ENCODE measurements at regions not wholly inside any gene's neighbourhood (a gene's known extent, or its start where the extent isn't known, plus 50 kb on each side); places are given as distances from the start of the nearest gene placed in this dataset.
"Not testable (repeated sequence)": the region's sequence is repeated elsewhere in the genome, so short reads cannot be mapped to it uniquely, and the experiment has no call there.

GRCh38 chr5:19047277-19047676, 940.7 kb downstream of the CDH18 start:
- no peaks in the 10 kb centered on the region for H3K27me3 Mint-ChIP-seq (ENCODE audit: low read depth)
- ATAC-seq, result no peak
- H3K4me1 Mint-ChIP-seq (ENCODE audit: low read depth), result no peaks in the 10 kb centered on the region
- CTCF ChIA-PET, result no interaction called here
- POLR2A ChIA-PET, result no interaction called here
- H3K27ac Mint-ChIP-seq, result no peak overlapping the region
- no peak for DNase-seq
- no peak overlapping the region for H3K4me3 Mint-ChIP-seq
- H3K9me3 Mint-ChIP-seq (ENCODE audit: insufficient read depth), result peaks cover 7% of the 10 kb centered on the region
- no peaks in the 10 kb centered on the region for H3K36me3 Mint-ChIP-seq (ENCODE audit: low read depth)

- CTCF ChIA-PET, result no interaction called here
- POLR2A ChIA-PET, result no interaction called here
- H3K4me1 Mint-ChIP-seq (ENCODE audit: low read depth), result no peaks in the 10 kb centered on the region
- no peak overlapping the region for H3K4me3 Mint-ChIP-seq
- no peak for DNase-seq
- H3K9me3 Mint-ChIP-seq (ENCODE audit: insufficient read depth), result peaks cover 7% of the 10 kb centered on the region
- no peak overlapping the region for H3K27ac Mint-ChIP-seq
- H3K27me3 Mint-ChIP-seq (ENCODE audit: low read depth), result no peaks in the 10 kb centered on the region
- ATAC-seq, result no peak
- H3K36me3 Mint-ChIP-seq (ENCODE audit: low read depth), result no peaks in the 10 kb centered on the region
Observed at GRCh38 chr5:19048726-19049125, 939.3 kb downstream of the CDH18 start.

GRCh38 chr5:19058216-19058615, 929.8 kb downstream of the CDH18 start:
- H3K27ac Mint-ChIP-seq, result no peak overlapping the region
- H3K9me3 Mint-ChIP-seq (ENCODE audit: insufficient read depth), result peaks cover 9% of the 10 kb centered on the region
- no peaks in the 10 kb centered on the region for H3K4me1 Mint-ChIP-seq (ENCODE audit: low read depth)
- CTCF ChIA-PET, result no interaction called here
- ATAC-seq, result no peak
- no peak overlapping the region for H3K4me3 Mint-ChIP-seq
- no peaks in the 10 kb centered on the region for H3K36me3 Mint-ChIP-seq (ENCODE audit: low read depth)
- H3K27me3 Mint-ChIP-seq (ENCODE audit: low read depth), result no peaks in the 10 kb centered on the region
- no peak for DNase-seq
- POLR2A ChIA-PET, result no interaction called here

GRCh38 chr5:19064094-19064493, 923.9 kb downstream of the CDH18 start:
- Mint-ChIP-seq H3K36me3 (ENCODE audit: low read depth) (no peaks in the 10 kb centered on the region), H3K4me1 (ENCODE audit: low read depth) (no peaks in the 10 kb centered on the region), H3K9me3 (ENCODE audit: insufficient read depth) (peaks cover 7% of the 10 kb centered on the region), H3K27ac (no peak overlapping the region), H3K4me3 (no peak overlapping the region), H3K27me3 (ENCODE audit: low read depth) (no peaks in the 10 kb centered on the region)
- ATAC-seq (no peak), DNase-seq (no peak)
- POLR2A ChIA-PET, result no interaction called here
- CTCF ChIA-PET, result no interaction called here

GRCh38 chr5:19067741-19068140, 920.3 kb downstream of the CDH18 start:
- ATAC-seq (no peak), DNase-seq (no peak)
- Mint-ChIP-seq H3K27me3 (ENCODE audit: low read depth) (no peaks in the 10 kb centered on the region), H3K4me1 (ENCODE audit: low read depth) (no peaks in the 10 kb centered on the region), H3K4me3 (no peak overlapping the region), H3K36me3 (ENCODE audit: low read depth) (no peaks in the 10 kb centered on the region), H3K27ac (no peak overlapping the region), H3K9me3 (ENCODE audit: insufficient read depth) (peaks cover 13% of the 10 kb centered on the region)
- CTCF ChIA-PET, result no interaction called here
- POLR2A ChIA-PET, result no interaction called here

GRCh38 chr5:19098434-19098833, 889.6 kb downstream of the CDH18 start:
- Mint-ChIP-seq H3K4me3 (no peak overlapping the region), H3K27me3 (ENCODE audit: low read depth) (no peaks in the 10 kb centered on the region), H3K36me3 (ENCODE audit: low read depth) (no peaks in the 10 kb centered on the region), H3K9me3 (ENCODE audit: insufficient read depth) (peaks cover 6% of the 10 kb centered on the region), H3K4me1 (ENCODE audit: low read depth) (no peaks in the 10 kb centered on the region), H3K27ac (no peak overlapping the region)
- CTCF ChIA-PET, result no interaction called here
- no peak for DNase-seq
- POLR2A ChIA-PET, result no interaction called here
- no peak for ATAC-seq

- ChIA-PET CTCF (no interaction called here), POLR2A (no interaction called here)
- no peak for DNase-seq
- no peak for ATAC-seq
- no peaks in the 10 kb centered on the region for H3K27me3 Mint-ChIP-seq (ENCODE audit: low read depth)
- peaks cover 6% of the 10 kb centered on the region for H3K9me3 Mint-ChIP-seq (ENCODE audit: insufficient read depth)
- no peaks in the 10 kb centered on the region for H3K4me1 Mint-ChIP-seq (ENCODE audit: low read depth)
- H3K4me3 Mint-ChIP-seq, result no peak overlapping the region
- no peak overlapping the region for H3K27ac Mint-ChIP-seq
- no peaks in the 10 kb centered on the region for H3K36me3 Mint-ChIP-seq (ENCODE audit: low read depth)
Observed at GRCh38 chr5:19099195-19099594, 888.8 kb downstream of the CDH18 start.

GRCh38 chr5:19104948-19105347, 883.1 kb downstream of the CDH18 start:
- no peak for ATAC-seq
- Mint-ChIP-seq H3K4me3 (no peak overlapping the region), H3K9me3 (ENCODE audit: insufficient read depth) (peaks cover 8% of the 10 kb centered on the region), H3K27ac (no peak overlapping the region), H3K4me1 (ENCODE audit: low read depth) (no peaks in the 10 kb centered on the region), H3K27me3 (ENCODE audit: low read depth) (no peaks in the 10 kb centered on the region), H3K36me3 (ENCODE audit: low read depth) (no peaks in the 10 kb centered on the region)
- ChIA-PET POLR2A (no interaction called here), CTCF (no interaction called here)
- no peak for DNase-seq

GRCh38 chr5:19122923-19123322, 865.1 kb downstream of the CDH18 start:
- POLR2A ChIA-PET, result no interaction called here

GRCh38 chr5:19125956-19126713, 861.9 kb downstream of the CDH18 start:
- no peak overlapping the region for H3K4me3 Mint-ChIP-seq
- ATAC-seq (no peak), DNase-seq (no peak)
- no peaks in the 10 kb centered on the region for H3K27me3 Mint-ChIP-seq (ENCODE audit: low read depth)
- H3K36me3 Mint-ChIP-seq (ENCODE audit: low read depth), result no peaks in the 10 kb centered on the region
- no peaks in the 10 kb centered on the region for H3K4me1 Mint-ChIP-seq (ENCODE audit: low read depth)
- peaks cover 13% of the 10 kb centered on the region for H3K9me3 Mint-ChIP-seq (ENCODE audit: insufficient read depth)
- POLR2A ChIA-PET, result no interaction called here
- no peak overlapping the region for H3K27ac Mint-ChIP-seq
- CTCF ChIA-PET, result no interaction called here

More at GRCh38 chr5:19122923-19123322, 865.1 kb downstream of the CDH18 start:
- Mint-ChIP-seq H3K36me3 (ENCODE audit: low read depth) (no peaks in the 10 kb centered on the region), H3K27me3 (ENCODE audit: low read depth) (no peaks in the 10 kb centered on the region), H3K4me3 (no peak overlapping the region), H3K4me1 (ENCODE audit: low read depth) (no peaks in the 10 kb centered on the region), H3K27ac (no peak overlapping the region), H3K9me3 (ENCODE audit: insufficient read depth) (peaks cover 4% of the 10 kb centered on the region)
- no peak for ATAC-seq
- DNase-seq, result no peak
- CTCF ChIA-PET, result no interaction called here

GRCh38 chr5:19140276-19140675, 847.7 kb downstream of the CDH18 start:
- no peak overlapping the region for H3K4me3 Mint-ChIP-seq
- no peak for ATAC-seq
- no peak for DNase-seq
- no peak overlapping the region for H3K27ac Mint-ChIP-seq
- no peaks in the 10 kb centered on the region for H3K4me1 Mint-ChIP-seq (ENCODE audit: low read depth)
- H3K9me3 Mint-ChIP-seq (ENCODE audit: insufficient read depth), result peaks cover 4% of the 10 kb centered on the region
- H3K36me3 Mint-ChIP-seq (ENCODE audit: low read depth), result no peaks in the 10 kb centered on the region
- no peaks in the 10 kb centered on the region for H3K27me3 Mint-ChIP-seq (ENCODE audit: low read depth)
- POLR2A ChIA-PET, result no interaction called here
- CTCF ChIA-PET, result no interaction called here

- DNase-seq; H3K4me3 Mint-ChIP-seq; H3K9me3 Mint-ChIP-seq (ENCODE audit: insufficient read depth); POLR2A ChIA-PET; H3K4me1 Mint-ChIP-seq (ENCODE audit: low read depth); H3K36me3 Mint-ChIP-seq (ENCODE audit: low read depth); CTCF ChIA-PET; ATAC-seq; H3K27ac Mint-ChIP-seq; H3K27me3 Mint-ChIP-seq (ENCODE audit: low read depth): not testable (repeated sequence)
Observed at GRCh38 chr5:19141937-19142524, 846.0 kb downstream of the CDH18 start.

Measured in activated CD8-positive, alpha-beta T cell treated with anti-CD3 and anti-CD28 coated beads, Interleukin-2, amount 10 ng/mL, durations not matched to agents 7 days and 5 days (primary cell).